ENCODE measurements at regions not wholly inside any gene's neighbourhood (a gene's known extent, or its start where the extent isn't known, plus 50 kb on each side); places are given as distances from the start of the nearest gene placed in this dataset.
A peak's percentile ranks its signal among the peaks of the same experiment; 100 is the strongest.
"Not testable (repeated sequence)": the region's sequence is repeated elsewhere in the genome, so short reads cannot be mapped to it uniquely, and the experiment has no call there.

- DNase-seq (peak; percentile 62), ATAC-seq (peak; percentile 69 to 79)
- intact Hi-C loops (cut with DNase I), result loop anchor here (2.0 to 10.0 kb wide), 3 partner anchors 55 to 221 kb away; no protein-coding TSS in a partner anchor
Observed at GRCh38 chr18:76619621-76620315, 124.7 kb upstream of the ZNF516 start.

DNA sequence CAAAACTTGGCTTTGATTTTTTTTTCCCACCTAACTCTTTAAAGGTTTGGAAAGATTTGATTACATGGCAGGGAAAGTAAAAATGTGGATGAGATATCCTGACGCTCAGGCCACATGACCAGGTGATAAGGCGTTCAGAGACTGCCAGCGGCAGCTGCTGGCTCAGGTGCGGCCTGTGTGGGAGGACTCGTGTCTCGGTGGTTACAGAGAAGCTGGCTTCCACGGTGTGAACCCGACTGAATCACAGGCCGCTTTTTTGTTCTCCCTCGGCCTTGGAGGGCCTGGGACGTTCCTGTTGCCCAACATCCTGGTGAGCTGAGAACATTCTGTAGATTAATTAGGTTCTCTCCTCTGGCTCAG is 124.2 kb upstream of the ZNF516 start:
- ATAC-seq (peak; percentile 35 to 86), DNase-seq (peak; percentile 46)
- intact Hi-C loops (cut with DNase I), result no loop called here

- intact Hi-C loops (cut with DNase I), result no loop called here
- no peak for DNase-seq
- ATAC-seq, result no peak
Observed at GRCh38 chr18:76618721-76619120, 123.7 kb upstream of the ZNF516 start.

DNA sequence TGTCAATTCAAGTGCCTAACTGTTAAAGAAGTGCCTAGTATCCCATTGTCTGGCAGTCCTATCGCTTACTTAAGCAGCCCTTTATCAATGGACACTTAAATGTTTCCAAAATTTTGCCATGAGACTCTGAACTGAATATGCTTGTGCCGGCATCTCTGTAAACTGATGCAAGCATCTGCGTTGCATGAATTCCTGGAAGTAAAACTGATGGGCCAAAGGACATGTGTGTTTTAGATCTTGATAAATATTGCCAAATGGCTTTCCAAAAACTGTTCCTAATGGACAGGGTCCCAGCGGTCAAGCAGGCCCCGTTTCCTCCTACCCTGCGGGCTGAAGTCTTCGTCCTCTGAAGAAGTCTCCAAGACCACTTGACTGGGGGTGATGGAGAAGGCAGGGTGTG is 121.3 kb upstream of the ZNF516 start:
- no peak for ATAC-seq
- intact Hi-C loops (cut with DNase I), result no loop called here
- DNase-seq, result no peak

DNA sequence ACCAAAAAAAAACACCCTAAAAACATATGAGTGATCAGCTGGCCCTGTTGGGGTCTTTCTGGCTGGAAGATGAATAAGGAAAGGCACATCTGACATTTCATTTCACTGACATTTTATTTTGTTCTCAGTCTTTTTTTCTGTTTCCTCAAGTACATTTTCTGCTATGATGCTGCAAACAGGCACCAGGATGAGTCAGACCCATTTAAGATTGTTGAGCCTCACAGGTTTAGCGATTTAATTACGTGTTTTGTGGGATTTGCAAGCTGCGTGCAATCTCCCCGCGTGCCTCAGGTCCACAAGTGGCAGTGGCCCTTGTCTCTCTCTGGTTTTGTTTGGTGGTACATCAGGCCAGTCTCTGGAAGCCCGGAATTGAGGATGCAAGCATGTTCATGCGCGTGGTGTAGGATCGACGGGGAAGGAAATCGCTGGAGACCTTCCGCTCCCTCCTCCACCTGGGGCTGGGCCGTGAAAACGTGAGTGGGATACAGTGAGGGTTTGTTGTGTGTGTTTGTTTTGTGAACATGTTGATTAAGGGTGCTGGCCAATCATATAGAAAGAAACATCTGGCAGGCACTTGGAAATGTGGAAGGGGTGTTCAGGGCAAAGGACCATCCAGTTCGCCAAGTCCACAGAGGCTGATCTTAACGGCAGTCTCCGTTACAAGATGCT is 120.2 kb upstream of the ZNF516 start:
- no peak for ATAC-seq
- DNase-seq, result no peak
- intact Hi-C loops (cut with DNase I), result no loop called here

DNA sequence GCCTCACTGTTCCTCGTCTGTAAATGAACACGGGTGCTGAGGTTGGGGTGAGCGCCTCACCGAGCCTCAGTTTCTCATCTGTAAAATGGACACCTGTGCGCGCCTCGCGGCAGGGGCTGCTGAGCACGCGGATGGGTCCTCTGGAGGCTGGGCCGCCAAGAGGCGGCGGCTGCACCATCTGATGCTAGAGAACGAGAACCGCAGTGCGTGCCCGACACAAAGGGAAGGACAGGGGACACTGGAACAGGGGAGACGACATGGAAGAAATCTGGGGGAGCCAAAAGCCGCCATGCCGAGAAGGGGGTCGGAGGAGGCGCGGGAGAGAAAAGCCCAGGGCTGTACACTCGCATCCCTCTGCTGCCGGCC is 118.7 kb upstream of the ZNF516 start:
- intact Hi-C loops (cut with DNase I), result no loop called here
- ATAC-seq (no peak), DNase-seq (no peak)

GRCh38 chr18:76613053-76613754 is 118.2 kb upstream of the ZNF516 start:
- intact Hi-C loops (cut with DNase I), result no loop called here
- DNase-seq (no peak), ATAC-seq (no peak)

DNA sequence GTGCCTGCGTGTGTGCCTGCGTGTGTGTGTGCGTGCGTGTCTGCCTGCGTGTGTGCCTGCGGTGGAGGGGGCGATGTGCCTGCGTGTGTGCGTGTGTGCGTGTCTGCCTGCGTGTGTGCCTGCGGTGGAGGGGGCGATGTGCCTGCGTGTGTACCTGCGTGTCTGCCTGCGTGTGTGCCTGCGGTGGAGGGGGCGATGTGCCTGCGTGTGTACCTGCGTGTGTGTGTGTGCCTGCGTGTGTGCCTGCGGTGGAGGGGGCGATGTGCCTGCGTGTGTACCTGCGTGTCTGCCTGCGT is 116.7 kb upstream of the ZNF516 start:
- ATAC-seq; intact Hi-C loops (cut with DNase I); DNase-seq: not testable (repeated sequence)

DNA sequence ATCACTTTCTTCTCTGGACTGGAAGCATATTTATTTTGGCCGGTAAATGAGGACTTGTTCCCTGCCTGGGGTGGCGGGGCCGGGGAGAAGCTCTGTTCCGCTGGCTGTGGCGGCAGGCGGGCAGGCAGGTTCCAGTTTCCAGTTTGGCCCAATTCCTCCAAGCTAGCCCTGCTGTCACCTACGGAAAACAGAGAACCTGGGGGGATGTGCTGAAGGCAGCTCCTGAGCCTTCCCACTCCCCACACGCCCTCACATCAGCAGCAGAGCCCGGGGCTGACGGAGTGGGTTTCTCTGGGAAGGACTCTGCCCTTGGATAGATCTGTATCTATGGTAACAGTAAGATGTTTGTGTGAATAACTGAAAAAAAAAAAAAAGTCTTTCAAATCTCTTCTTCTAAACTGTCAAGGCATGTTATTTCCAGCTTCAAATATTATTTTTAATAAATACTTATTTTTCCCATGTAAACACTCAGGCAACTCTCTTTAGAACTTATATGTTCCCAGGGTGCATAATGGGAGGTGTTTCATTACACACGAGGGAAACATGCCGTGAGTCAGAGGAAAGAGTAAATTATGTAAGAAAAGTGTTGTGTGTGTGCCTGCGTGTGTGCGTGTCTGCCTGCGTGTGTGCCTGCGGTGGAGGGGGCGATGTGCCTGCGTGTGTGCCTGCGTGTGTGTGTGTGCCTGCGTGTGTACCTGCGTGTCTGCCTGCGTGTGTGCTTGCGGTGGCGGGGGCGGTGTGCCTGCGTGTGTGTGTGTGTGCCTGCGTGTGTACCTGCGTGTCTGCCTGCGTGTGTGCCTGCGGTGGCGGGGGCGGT is 116.1 kb upstream of the ZNF516 start:
- ATAC-seq, result peak in 1 of 2 donors; percentile 47
- intact Hi-C loops (cut with DNase I), result no loop called here

DNA sequence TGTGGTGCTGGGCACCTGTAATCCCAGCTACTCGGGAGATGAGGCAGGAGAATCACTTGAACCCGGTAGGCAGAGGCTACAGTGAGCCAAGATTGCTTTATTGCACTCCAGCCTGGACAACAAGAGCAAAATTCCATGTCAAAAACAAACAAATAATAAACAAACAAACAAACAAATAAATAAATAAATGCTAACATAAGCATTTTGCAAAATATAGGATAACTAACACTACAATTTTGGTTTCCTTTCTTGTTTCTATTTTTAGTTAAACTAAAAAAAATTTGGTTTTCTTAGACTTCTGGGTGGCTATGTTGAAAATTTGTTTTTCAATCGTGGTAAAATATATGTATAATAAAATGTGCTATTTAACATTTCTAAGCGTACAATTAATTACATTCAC is 115.0 kb upstream of the ZNF516 start:
- ATAC-seq, result no peak
- intact Hi-C loops (cut with DNase I), result no loop called here
- DNase-seq, result no peak

More for the DNA sequence above, 116.1 kb upstream of the ZNF516 start:
- no peak for DNase-seq

- ATAC-seq, result no peak
- no peak for DNase-seq
Observed at GRCh38 chr18:76605341-76605929, 110.4 kb upstream of the ZNF516 start.

DNA sequence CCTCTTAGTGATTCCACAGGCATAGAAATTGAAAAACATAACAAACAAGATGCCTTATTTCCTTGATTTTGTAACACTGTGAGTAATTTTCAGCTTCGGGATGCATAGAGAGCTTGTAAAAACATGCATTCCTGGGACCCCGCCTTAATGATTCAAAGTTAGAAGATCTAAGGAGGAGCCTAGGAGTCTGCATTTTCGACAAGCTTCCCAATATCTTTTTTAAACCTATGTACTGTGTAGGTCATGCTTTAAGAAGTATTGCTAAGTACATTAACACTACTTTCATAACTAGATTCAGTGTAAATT is 109.8 kb upstream of the ZNF516 start:
- ATAC-seq, result no peak
- DNase-seq, result no peak
- intact Hi-C loops (cut with DNase I), result no loop called here

More at GRCh38 chr18:76605341-76605929, 110.4 kb upstream of the ZNF516 start:
- intact Hi-C loops (cut with DNase I), result no loop called here

DNA sequence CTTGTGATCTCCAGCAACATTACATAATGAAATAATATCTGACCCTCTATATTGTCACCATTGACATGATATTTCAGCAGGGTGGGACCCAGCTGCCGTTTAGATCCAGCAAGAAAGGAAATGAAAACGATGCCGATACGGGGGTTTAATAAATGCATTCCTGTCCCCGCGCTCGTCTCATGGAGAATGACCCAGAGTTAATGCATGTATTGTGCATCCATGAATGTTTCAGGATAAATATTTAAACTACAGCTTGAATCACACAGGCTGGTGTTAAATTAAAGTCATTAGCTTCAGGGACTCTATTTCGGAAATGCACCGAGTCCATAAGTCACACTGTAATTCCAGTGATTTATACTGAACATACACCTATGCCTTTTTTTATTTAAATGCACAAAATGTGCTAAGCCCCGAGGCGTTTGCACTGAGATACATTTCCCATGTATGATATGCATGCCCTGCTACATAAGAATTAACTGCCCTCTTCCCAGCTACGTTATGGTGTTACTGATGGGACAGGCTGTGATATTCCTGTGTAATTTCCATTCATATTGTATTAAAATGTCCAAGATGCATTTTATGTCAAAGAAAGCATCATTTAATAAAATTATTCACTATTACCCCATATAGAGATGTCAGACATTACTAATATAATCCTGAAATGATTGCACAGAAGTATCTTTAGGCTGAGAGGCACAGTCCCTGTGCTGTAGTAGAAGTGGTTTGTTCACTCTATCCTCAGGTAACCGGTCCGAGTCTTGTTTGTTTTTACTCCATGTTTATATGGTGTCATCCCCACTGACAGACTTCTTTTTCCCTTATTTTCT is 109.3 kb upstream of the ZNF516 start:
- DNase-seq (no peak), ATAC-seq (no peak)
- intact Hi-C loops (cut with DNase I), result no loop called here

GRCh38 chr18:76602191-76602590 is 107.1 kb upstream of the ZNF516 start:
- ATAC-seq (no peak), DNase-seq (no peak)
- intact Hi-C loops (cut with DNase I), result no loop called here

DNA sequence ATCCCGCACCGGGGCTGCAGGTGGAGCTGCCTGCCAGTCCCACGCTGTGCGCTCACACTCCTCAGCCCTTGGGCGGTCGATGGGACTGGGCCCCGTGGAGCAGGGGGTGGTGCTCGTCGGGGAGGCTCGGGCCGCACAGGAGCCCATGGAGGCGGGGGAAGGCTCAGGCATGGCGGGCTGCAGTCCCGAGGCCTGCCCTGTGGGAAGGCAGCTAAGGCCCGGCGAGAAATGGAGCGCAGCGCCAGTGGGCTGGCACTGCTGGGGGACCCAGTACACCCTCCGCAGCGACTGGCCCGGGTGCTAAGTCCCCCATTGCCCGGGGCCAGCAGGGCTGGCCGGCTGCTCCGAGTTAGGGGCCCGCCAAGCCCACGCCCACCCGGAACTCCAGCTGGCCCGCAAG is 105.0 kb upstream of the ZNF516 start:
- DNase-seq; intact Hi-C loops (cut with DNase I); ATAC-seq: not testable (repeated sequence)

DNA sequence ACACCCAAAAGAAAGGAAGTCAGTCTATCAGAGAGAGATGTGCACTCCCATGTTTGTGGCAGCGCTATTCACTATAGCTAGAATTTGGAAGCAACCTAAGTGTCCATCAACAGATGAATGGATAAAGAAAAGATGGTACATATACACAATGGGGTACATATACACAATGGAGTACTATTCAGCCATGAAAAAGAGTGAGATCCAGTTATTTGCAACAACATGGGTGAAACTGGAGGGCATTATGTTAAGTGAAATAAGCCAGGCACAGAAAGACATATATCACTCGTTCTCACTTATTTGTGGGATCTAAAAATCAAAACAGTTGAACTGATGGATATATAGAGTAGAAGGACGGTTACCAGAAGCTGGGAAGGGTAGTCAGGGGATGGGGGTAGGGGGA is 99.9 kb upstream of the ZNF516 start:
- DNase-seq, result no peak
- no peak for ATAC-seq
- intact Hi-C loops (cut with DNase I), result no loop called here

- ATAC-seq (no peak), DNase-seq (no peak)
- intact Hi-C loops (cut with DNase I), result no loop called here
Observed at GRCh38 chr18:76593843-76594242, 98.8 kb upstream of the ZNF516 start.

GRCh38 chr18:76592981-76593381 is 97.9 kb upstream of the ZNF516 start:
- intact Hi-C loops (cut with DNase I), result no loop called here
- ATAC-seq (no peak), DNase-seq (no peak)

- DNase-seq (no peak), ATAC-seq (no peak)
- intact Hi-C loops (cut with DNase I), result no loop called here
Observed at GRCh38 chr18:76592096-76592495, 97.1 kb upstream of the ZNF516 start.

Data from left cardiac atrium (tissue), 4 donors.